GM12872 (cell line): ENCODE measurements at regions not wholly inside any gene's neighbourhood (a gene's known extent, or its start where the extent isn't known, plus 50 kb on each side); places are given as distances from the start of the nearest gene placed in this dataset.

ENCODE experiments used
- CTCF ChIP-seq: IDR thresholded peaks from 3 replicates; pipeline ENCODE4 v1.5.1; 2011; ENCODE audit warnings: low read depth, mild to moderate bottlenecking, low read length, moderate library complexity; ENCODE audit not compliant: insufficient read depth

GRCh38 chr4:106546370-106546769 is 177.8 kb upstream of the GIMD1 start:
- TF ChIP-seq CTCF: no peak

- no peak for TF ChIP-seq CTCF
Observed at GRCh38 chr4:106541253-106541652, 172.7 kb upstream of the GIMD1 start.

GRCh38 chr4:106530821-106531220 is 162.2 kb upstream of the GIMD1 start:
- TF ChIP-seq CTCF: no peak

- TF ChIP-seq CTCF: no peak
Observed at GRCh38 chr4:106530024-106530361, 161.4 kb upstream of the GIMD1 start.

GRCh38 chr4:106529348-106530023 is 160.9 kb upstream of the GIMD1 start:
- no peak for TF ChIP-seq CTCF

DNA sequence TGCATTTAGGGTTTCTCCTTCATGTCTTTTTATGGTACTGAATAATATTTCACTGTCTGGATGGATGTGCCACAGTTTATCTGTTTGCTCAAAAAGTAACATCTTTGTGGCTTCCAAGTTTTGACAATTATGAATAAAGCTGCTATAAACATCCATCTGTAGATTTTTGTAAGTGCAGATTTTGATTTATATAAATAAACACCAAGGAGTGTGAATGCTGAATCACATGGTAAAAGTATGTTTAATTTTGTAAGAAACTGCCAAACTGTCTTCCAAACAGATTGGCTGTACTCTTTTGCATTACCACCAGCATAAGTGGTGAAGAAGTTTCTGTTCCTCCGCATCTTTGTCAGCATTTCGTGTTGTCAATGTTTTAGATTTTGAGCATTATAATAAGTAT is 158.7 kb upstream of the GIMD1 start:
- TF ChIP-seq CTCF: no peak

- TF ChIP-seq CTCF: no peak
Observed at GRCh38 chr4:106522839-106523238, 154.3 kb upstream of the GIMD1 start.
